ENCODE measurements at regions not wholly inside any gene's neighbourhood (a gene's known extent, or its start where the extent isn't known, plus 50 kb on each side); places are given as distances from the start of the nearest gene placed in this dataset.

DNA sequence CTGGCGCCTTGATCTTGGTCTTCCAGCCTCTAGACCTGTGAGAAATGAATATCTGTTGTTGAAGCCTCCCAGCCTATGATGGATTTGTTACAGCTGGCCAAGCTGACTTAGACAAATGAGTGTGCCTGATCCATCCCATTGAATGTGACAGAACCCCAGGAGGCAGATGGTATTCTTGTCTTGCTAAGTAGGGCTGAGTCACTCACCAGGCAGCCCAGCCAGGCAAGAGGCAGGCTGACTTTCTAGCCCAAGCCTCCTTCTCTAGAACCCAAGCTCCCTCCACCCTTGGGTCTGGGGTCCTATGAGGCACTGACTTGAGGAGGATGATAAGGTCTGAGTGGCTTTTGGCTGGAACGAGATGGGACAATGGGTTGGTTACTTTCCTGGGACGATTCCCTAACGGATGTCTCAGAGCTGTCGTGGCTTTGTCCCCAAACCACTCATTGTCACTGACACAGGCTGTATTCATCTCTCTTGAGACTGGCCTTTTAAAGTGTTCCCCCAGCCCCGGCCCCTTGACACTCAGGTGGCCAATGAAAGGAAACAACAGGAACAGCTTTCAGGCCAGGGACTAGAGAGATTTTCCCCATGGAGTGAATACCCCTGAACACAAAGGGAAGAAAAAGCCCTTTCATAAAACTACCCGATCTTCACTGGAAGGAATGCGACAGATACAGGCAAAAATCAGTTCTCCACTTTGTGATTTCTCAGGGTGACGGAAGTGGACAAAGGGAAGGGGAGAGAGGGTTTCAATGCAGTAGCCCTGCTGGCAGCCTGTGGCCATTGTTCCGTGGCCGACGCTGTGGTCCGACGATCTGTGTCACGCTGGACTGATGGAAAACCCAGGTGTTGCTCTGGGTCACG lies 264.2 kb downstream of the AACS start:
- intact Hi-C loops (cut with DNase I; ENCODE audit: low total_unique reads) = no loop called here

DNA sequence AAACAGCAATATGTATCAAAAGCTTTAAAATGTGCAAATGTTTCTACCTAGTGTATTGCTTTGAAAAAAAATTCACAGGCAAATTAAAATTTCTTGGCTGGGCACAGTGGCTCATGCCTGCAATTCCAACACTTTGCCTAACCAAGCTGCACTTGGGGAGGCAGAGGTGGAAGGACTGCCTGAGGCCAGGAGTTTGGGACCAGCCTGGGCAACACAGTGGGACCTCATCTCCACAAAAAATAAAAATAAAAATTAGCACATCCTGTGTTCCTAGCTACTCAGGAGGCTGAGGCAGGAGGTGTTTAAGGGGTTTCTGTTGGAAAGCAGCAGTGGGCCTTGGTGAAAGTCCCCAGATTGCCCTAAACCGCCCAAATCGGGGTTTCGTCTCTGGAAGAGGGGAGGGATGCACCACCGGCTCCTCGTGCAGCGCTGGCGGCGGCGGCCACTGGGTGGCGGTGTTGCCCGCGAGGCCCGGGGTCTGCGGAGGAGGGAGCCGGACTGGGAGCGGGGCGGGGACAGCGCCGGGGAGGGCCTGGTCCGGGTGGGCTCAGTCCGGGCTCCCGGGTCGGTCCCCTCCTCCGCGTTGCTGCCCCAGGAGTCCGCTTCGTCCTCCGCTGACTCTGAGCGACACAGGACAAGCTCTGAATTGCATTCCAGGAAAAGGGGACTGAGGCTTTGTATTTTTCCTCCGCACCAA lies 265.6 kb downstream of the AACS start:
- peaks cover 5 to 10% (median 9%) of the 10 kb centered on the region in 4 donors for H3K4me1 ChIP-seq
- DNase-seq = peak; percentile 63 to 85
- peak overlapping the region in 1 of 5 donors; percentile 33 for H3K27ac ChIP-seq
- TF ChIP-seq EP300 (IDR thresholded peaks at IDR 0.05) = no peak
- TF ChIP-seq, protein P1, sequence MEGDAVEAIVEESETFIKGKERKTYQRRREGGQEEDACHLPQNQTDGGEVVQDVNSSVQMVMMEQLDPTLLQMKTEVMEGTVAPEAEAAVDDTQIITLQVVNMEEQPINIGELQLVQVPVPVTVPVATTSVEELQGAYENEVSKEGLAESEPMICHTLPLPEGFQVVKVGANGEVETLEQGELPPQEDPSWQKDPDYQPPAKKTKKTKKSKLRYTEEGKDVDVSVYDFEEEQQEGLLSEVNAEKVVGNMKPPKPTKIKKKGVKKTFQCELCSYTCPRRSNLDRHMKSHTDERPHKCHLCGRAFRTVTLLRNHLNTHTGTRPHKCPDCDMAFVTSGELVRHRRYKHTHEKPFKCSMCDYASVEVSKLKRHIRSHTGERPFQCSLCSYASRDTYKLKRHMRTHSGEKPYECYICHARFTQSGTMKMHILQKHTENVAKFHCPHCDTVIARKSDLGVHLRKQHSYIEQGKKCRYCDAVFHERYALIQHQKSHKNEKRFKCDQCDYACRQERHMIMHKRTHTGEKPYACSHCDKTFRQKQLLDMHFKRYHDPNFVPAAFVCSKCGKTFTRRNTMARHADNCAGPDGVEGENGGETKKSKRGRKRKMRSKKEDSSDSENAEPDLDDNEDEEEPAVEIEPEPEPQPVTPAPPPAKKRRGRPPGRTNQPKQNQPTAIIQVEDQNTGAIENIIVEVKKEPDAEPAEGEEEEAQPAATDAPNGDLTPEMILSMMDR (IDR thresholded peaks at IDR 0.05) = peak in 5 of 7 experiments; percentile 59 to 87 (median 79)
- 1 to 3% (median 2%) methylated on average over 22 to 30 of the region's 30 CpGs for WGBS, 5 donors
- peaks cover 0 to 5% (median 0%) of the 10 kb centered on the region in 4 donors for H3K9me3 ChIP-seq
- peaks cover 0 to 87% (median 16%) of the 10 kb centered on the region in 3 donors for H3K27me3 ChIP-seq
- H3K4me3 ChIP-seq = peak overlapping the region; percentile 33 to 47 (median 40)
- no peaks in the 10 kb centered on the region for H3K36me3 ChIP-seq
- intact Hi-C loops (cut with DNase I; ENCODE audit: low total_unique reads) = no loop called here

More for the DNA sequence above, 264.2 kb downstream of the AACS start:
- 76 to 80% (median 79%) methylated on average over 16 of the region's 16 CpGs for WGBS, 5 donors
- no peak overlapping the region for H3K27ac ChIP-seq
- H3K4me1 ChIP-seq = peaks cover 5 to 10% (median 9%) of the 10 kb centered on the region in 4 donors
- H3K4me3 ChIP-seq = no peak overlapping the region
- no peak for DNase-seq
- no peak for TF ChIP-seq EP300 (IDR thresholded peaks at IDR 0.05)
- no peak for TF ChIP-seq POLR2A (IDR thresholded peaks at IDR 0.05)
- TF ChIP-seq, protein P1 (IDR thresholded peaks at IDR 0.05) = no peak
- TF ChIP-seq POLR2AphosphoS5 (IDR thresholded peaks at IDR 0.05) = no peak
- H3K9me3 ChIP-seq = peaks cover 0 to 5% (median 0%) of the 10 kb centered on the region in 4 donors
- no peaks in the 10 kb centered on the region for H3K36me3 ChIP-seq
- H3K27me3 ChIP-seq = peaks cover 0 to 75% (median 16%) of the 10 kb centered on the region in 3 donors

DNA sequence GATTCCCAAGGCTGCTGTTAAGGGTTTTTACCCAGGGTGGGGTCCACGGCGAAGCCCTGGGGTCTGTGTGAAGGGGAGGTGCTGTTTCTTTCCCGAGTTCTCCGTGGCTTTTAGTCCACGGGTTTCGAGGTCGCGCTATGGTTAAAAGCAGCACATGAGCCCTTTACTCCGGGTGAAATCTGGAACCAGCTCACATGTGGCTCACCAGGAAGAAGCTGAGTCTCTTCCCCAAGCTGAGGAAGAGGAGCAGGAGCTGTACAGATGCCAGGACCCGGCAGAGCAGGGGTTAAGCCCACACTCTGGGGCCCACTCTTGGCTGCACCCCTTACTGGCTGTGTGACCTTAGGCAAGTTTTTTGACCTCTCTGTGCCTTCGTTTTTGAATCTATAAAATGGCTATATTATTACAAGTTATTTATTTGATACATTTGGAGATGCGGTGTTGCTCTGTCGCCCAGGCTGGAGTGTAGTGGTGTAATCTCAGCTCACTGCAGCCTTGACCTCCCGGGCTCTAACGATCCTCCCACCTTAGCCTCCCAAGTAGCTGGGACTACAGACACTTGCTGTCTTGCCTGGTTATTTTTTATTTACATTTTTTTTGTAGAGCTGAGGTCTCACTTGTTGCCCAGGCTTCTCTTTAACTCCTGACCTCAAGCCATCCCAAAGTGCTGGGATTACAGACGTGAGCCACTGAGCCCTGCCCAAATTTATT lies 266.3 kb downstream of the AACS start:
- H3K4me1 ChIP-seq = peaks cover 5 to 10% (median 9%) of the 10 kb centered on the region in 4 donors
- 31 to 35% (median 34%) methylated on average over 16 of the region's 16 CpGs for WGBS, 5 donors
- no peaks in the 10 kb centered on the region for H3K36me3 ChIP-seq
- DNase-seq = peak in 1 of 2 donors; percentile 20
- peak overlapping the region; percentile 33 to 47 (median 40) for H3K4me3 ChIP-seq
- intact Hi-C loops (cut with DNase I; ENCODE audit: low total_unique reads) = no loop called here
- peaks cover 0 to 86% (median 16%) of the 10 kb centered on the region in 3 donors for H3K27me3 ChIP-seq
- H3K27ac ChIP-seq = peak overlapping the region in 1 of 5 donors; percentile 33
- no peak for TF ChIP-seq POLR2AphosphoS5 (IDR thresholded peaks at IDR 0.05)
- TF ChIP-seq, protein P1 (IDR thresholded peaks at IDR 0.05) = no peak
- TF ChIP-seq EP300 (IDR thresholded peaks at IDR 0.05) = no peak
- no peak for TF ChIP-seq POLR2A (IDR thresholded peaks at IDR 0.05)
- H3K9me3 ChIP-seq = peaks cover 0 to 5% (median 0%) of the 10 kb centered on the region in 4 donors

DNA sequence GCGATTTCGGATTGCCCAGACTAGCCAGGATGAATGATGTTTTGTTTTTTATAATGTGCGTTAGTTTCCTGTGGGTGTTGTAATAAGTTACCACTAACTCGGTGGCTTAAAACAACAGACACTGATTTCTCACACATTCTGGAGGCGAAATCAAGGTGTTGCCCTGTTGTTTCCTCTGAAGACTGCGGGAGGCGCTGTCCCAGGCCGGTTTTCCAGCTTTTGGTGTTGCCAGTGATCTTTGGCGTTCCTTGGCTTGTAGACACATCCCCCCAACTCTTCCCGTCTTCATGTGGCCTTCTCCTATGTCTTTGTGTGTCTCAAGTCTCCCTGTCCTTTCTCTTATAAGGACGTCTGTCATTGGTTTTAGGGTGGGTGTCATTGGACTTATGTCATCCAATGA lies 267.7 kb downstream of the AACS start:
- WGBS, 5 donors = 62 to 70% (median 69%) methylated on average over 11 of the region's 11 CpGs
- H3K4me1 ChIP-seq = peaks cover 5 to 10% (median 9%) of the 10 kb centered on the region in 4 donors
- intact Hi-C loops (cut with DNase I; ENCODE audit: low total_unique reads) = no loop called here
- no peaks in the 10 kb centered on the region for H3K36me3 ChIP-seq
- H3K27ac ChIP-seq = no peak overlapping the region
- H3K27me3 ChIP-seq = peaks cover 0 to 75% (median 16%) of the 10 kb centered on the region in 3 donors
- H3K4me3 ChIP-seq = no peak overlapping the region
- peaks cover 0 to 5% (median 0%) of the 10 kb centered on the region in 4 donors for H3K9me3 ChIP-seq
- no peak for DNase-seq
- no peak for TF ChIP-seq POLR2A (IDR thresholded peaks at IDR 0.05)
- no peak for TF ChIP-seq EP300 (IDR thresholded peaks at IDR 0.05)
- TF ChIP-seq POLR2AphosphoS5 (IDR thresholded peaks at IDR 0.05) = no peak
- TF ChIP-seq, protein P1 (IDR thresholded peaks at IDR 0.05) = no peak

Measured in stomach (tissue), 8 donors.